A549 (cell line): ENCODE measurements at regions not wholly inside any gene's neighbourhood (a gene's known extent, or its start where the extent isn't known, plus 50 kb on each side); places are given as distances from the start of the nearest gene placed in this dataset.

ENCODE experiments used
- CEBPB ChIP-seq, 2 experiments: fragments of >200 bp in 1 of 2; sonication (Bioruptor Twin) in 1 of 2; formaldehyde crosslinking in 1 of 2; IDR thresholded peaks; 2 replicates each; pipeline ENCODE4 v1.6.1; 2012 to 2016
- CTCF ChIP-seq: fragments of >200 bp; sonication (Bioruptor Twin); formaldehyde crosslinking; IDR thresholded peaks from 3 replicates; pipeline ENCODE4 v1.5.1; 2016
- EP300 ChIP-seq, 2 experiments: fragments of >200 bp; sonication (Bioruptor Twin); formaldehyde crosslinking; IDR thresholded peaks; 2 replicates in 1 of 2; 3 replicates in 1 of 2; pipeline ENCODE4 v1.6.1; 2016 to 2017
- ESRRA ChIP-seq: fragments of 150-350 bp; IDR thresholded peaks from 2 replicates; pipeline ENCODE4 v1.6.1; 2014; ENCODE audit warnings: mild to moderate bottlenecking, low read length, borderline replicate concordance
- HOXA7 ChIP-seq: fragments of 250-450 bp; sonication (Bioruptor Pico); IDR thresholded peaks from 2 replicates; pipeline ENCODE4 v1.5.0; 2020; ENCODE audit warnings: mild to moderate bottlenecking, moderate library complexity
- JUN ChIP-seq, 2 experiments: fragments of >200 bp; sonication (Bioruptor Twin); formaldehyde crosslinking; IDR thresholded peaks; 2 replicates in 1 of 2; 3 replicates in 1 of 2; pipeline ENCODE4 v1.6.1; 2016 to 2017
- KDM5A ChIP-seq: fragments of 200-600 bp; sonication (generic); IDR thresholded peaks from 2 replicates; pipeline ENCODE4 v1.6.1; 2016; ENCODE audit warnings: antibody characterized with exemption, mild to moderate bottlenecking
- MAZ ChIP-seq: fragments of 150-350 bp; IDR thresholded peaks from 2 replicates; pipeline ENCODE4 v1.6.1; 2014; ENCODE audit warnings: antibody characterized with exemption, low read depth, low read length, borderline replicate concordance
- MYC ChIP-seq: IDR thresholded peaks from 2 replicates; pipeline ENCODE4 v1.6.1; 2012; ENCODE audit warnings: mild to moderate bottlenecking, inconsistent platforms, low read length, improper control_type of control experiment, borderline replicate concordance
- POLR2A ChIP-seq: IDR thresholded peaks from 2 replicates; pipeline ENCODE4 v1.6.1; 2012; ENCODE audit warnings: mild to moderate bottlenecking, low read length
- RFX5 ChIP-seq: fragments of 450-650 bp; IDR thresholded peaks from 2 replicates; pipeline ENCODE4 v1.7.1; 2014; ENCODE audit warnings: antibody characterized with exemption, mild to moderate bottlenecking, moderate library complexity
- RNF2 ChIP-seq: fragments of 200-600 bp; sonication (generic); IDR thresholded peaks from 2 replicates; pipeline ENCODE4 v1.6.1; 2016; ENCODE audit warnings: low read depth, mild to moderate bottlenecking, antibody characterized with exemption, moderate library complexity, borderline replicate concordance

GRCh38 chr19:13684021-13684420, 80.3 kb upstream of the MRI1 start:
- TF ChIP-seq RNF2 = no peak
- TF ChIP-seq ESRRA = no peak
- TF ChIP-seq CEBPB (IDR thresholded peaks at IDR 0.05) = no peak
- TF ChIP-seq KDM5A = no peak
- TF ChIP-seq POLR2A = no peak
- TF ChIP-seq CTCF = no peak
- TF ChIP-seq MYC = no peak
- no peak for TF ChIP-seq JUN (IDR thresholded peaks at IDR 0.05)
- no peak for TF ChIP-seq RFX5
- TF ChIP-seq HOXA7 = no peak
- no peak for TF ChIP-seq EP300 (IDR thresholded peaks at IDR 0.05)
- TF ChIP-seq MAZ = no peak
